H9 (cell line): ENCODE measurements at regions not wholly inside any gene's neighbourhood (a gene's known extent, or its start where the extent isn't known, plus 50 kb on each side); places are given as distances from the start of the nearest gene placed in this dataset.

ENCODE experiments used
- DNase-seq: peaks from one replicate; pipeline ENCODE4 v3.0.0-alpha.2; 2017
- H2AFZ ChIP-seq: one replicate; pipeline ENCODE4 v1.6.1; 2013; ENCODE audit warnings: mild to moderate bottlenecking, low read length, control low read depth, moderate library complexity
- H2AK5ac ChIP-seq: 2 replicates; pipeline ENCODE4 v1.6.1; 2013; ENCODE audit warnings: low read length, control low read depth, mixed read lengths; ENCODE audit not compliant: insufficient read length
- H2BK120ac ChIP-seq: one replicate; pipeline ENCODE4 v1.6.1; 2013; ENCODE audit warnings: low read depth, mild to moderate bottlenecking, low read length, control low read depth, inconsistent platforms; ENCODE audit not compliant: poor library complexity, severe bottlenecking
- H2BK12ac ChIP-seq: 2 replicates; pipeline ENCODE4 v1.6.1; 2013; ENCODE audit warnings: low read length, control low read depth, mixed read lengths, low read depth; ENCODE audit not compliant: insufficient read length
- H2BK15ac ChIP-seq: 2 replicates; pipeline ENCODE4 v1.6.1; 2013; ENCODE audit warnings: low read depth, low read length, control low read depth
- H2BK20ac ChIP-seq: one replicate; pipeline ENCODE4 v1.6.1; 2013; ENCODE audit warnings: low read depth, mild to moderate bottlenecking, low read length, control low read depth, inconsistent platforms; ENCODE audit not compliant: poor library complexity, severe bottlenecking
- H2BK5ac ChIP-seq: 2 replicates; pipeline ENCODE4 v1.6.1; 2013; ENCODE audit warnings: low read length, control low read depth, mixed read lengths; ENCODE audit not compliant: insufficient read length
- H3K14ac ChIP-seq: 2 replicates; pipeline ENCODE4 v1.6.1; 2013; ENCODE audit warnings: low read length, control low read depth; ENCODE audit not compliant: insufficient read depth
- H3K18ac ChIP-seq: 2 replicates; pipeline ENCODE4 v1.6.1; 2013; ENCODE audit warnings: low read depth, mild to moderate bottlenecking, mixed read lengths, low read length, control low read depth; ENCODE audit not compliant: insufficient read length
- H3K23ac ChIP-seq: 2 replicates; pipeline ENCODE4 v1.6.1; 2013; ENCODE audit warnings: low read length, control low read depth, mixed read lengths, low read depth; ENCODE audit not compliant: insufficient read length
- H3K23me2 ChIP-seq: 2 replicates; pipeline ENCODE4 v1.6.1; 2013; ENCODE audit warnings: low read depth, mild to moderate bottlenecking, mixed read lengths, low read length, control low read depth; ENCODE audit not compliant: insufficient read length, poor library complexity, severe bottlenecking
- H3K27ac ChIP-seq: 2 replicates; pipeline ENCODE4 v1.5.1; 2013; ENCODE audit warnings: low read length, control low read depth, mixed read lengths, low read depth; ENCODE audit not compliant: insufficient read length
- H3K27me3 ChIP-seq: 2 replicates; pipeline ENCODE4 v1.6.1; 2013; ENCODE audit warnings: low read length, control low read depth, inconsistent platforms; ENCODE audit not compliant: insufficient read depth
- H3K4ac ChIP-seq: 2 replicates; pipeline ENCODE4 v1.6.1; 2013; ENCODE audit warnings: low read depth, mild to moderate bottlenecking, control low read depth, inconsistent platforms, low read length, moderate library complexity
- H3K4me1 ChIP-seq: 2 replicates; pipeline ENCODE4 v1.6.1; 2013; ENCODE audit warnings: low read length, control low read depth, inconsistent platforms; ENCODE audit not compliant: insufficient read depth
- H3K4me2 ChIP-seq: 2 replicates; pipeline ENCODE4 v1.6.1; 2013; ENCODE audit warnings: low read length, control low read depth, mixed read lengths; ENCODE audit not compliant: insufficient read length, insufficient read depth
- H3K56ac ChIP-seq: 2 replicates; pipeline ENCODE4 v1.6.1; 2013; ENCODE audit warnings: low read depth, mild to moderate bottlenecking, mixed read lengths, low read length, control low read depth; ENCODE audit not compliant: insufficient read length
- H3K79me1 ChIP-seq: 2 replicates; pipeline ENCODE4 v1.6.1; 2013; ENCODE audit warnings: low read depth, mild to moderate bottlenecking, moderate library complexity, low read length, control low read depth, inconsistent platforms; ENCODE audit not compliant: insufficient read depth, poor library complexity, severe bottlenecking
- H3K79me2 ChIP-seq: 2 replicates; pipeline ENCODE4 v1.6.1; 2013; ENCODE audit warnings: low read length, control low read depth, inconsistent platforms; ENCODE audit not compliant: insufficient read depth
- H3K9ac ChIP-seq: 2 replicates; pipeline ENCODE4 v1.6.1; 2013; ENCODE audit warnings: low read length, control low read depth, mixed read lengths; ENCODE audit not compliant: insufficient read length; ENCODE audit errors: extremely low read depth
- H3K9me3 ChIP-seq: one replicate; pipeline ENCODE4 v1.6.1; 2013; ENCODE audit warnings: low read depth, low read length, inconsistent platforms; ENCODE audit not compliant: control insufficient read depth
- H3T11ph ChIP-seq: one replicate; pipeline ENCODE4 v1.6.1; 2013; ENCODE audit warnings: mild to moderate bottlenecking, low read length, control low read depth, inconsistent platforms
- H4K20me1 ChIP-seq: one replicate; pipeline ENCODE4 v1.6.1; 2013; ENCODE audit not compliant: control insufficient read depth, insufficient read length, insufficient read depth
- H4K5ac ChIP-seq: 2 replicates; pipeline ENCODE4 v1.6.1; 2013; ENCODE audit warnings: low read depth, mild to moderate bottlenecking, mixed read lengths, low read length, control low read depth; ENCODE audit not compliant: insufficient read length
- H4K8ac ChIP-seq: replicated peaks from 2 replicates; pipeline ENCODE4 v1.6.1; 2013; ENCODE audit warnings: low read length, control low read depth, mixed read lengths, low read depth; ENCODE audit not compliant: insufficient read length
- H4K91ac ChIP-seq: 2 replicates; pipeline ENCODE4 v1.6.1; 2013; ENCODE audit warnings: low read depth, mild to moderate bottlenecking, moderate library complexity, mixed read lengths, low read length, control low read depth; ENCODE audit not compliant: insufficient read length
- H3K27ac Mint-ChIP-seq, 3 experiments: 2 replicates in 2 of 3; 3 replicates in 1 of 3; pipeline ENCODE4 v1.8.0; 2020 to 2021; ENCODE audit warnings: mixed read lengths in 3 of 3, mild to moderate bottlenecking in 1 of 3, moderate library complexity in 1 of 3
- H3K27me3 Mint-ChIP-seq: 2 replicates; pipeline ENCODE4 v1.8.0; 2021; ENCODE audit warnings: low read depth, mild to moderate bottlenecking, moderate library complexity, mixed read lengths
- H3K36me3 Mint-ChIP-seq, 3 experiments: 2 replicates in 2 of 3; 3 replicates in 1 of 3; pipeline ENCODE4 v1.8.0; 2020 to 2021; ENCODE audit warnings: low read depth in 3 of 3, mixed read lengths in 3 of 3; ENCODE audit not compliant: insufficient read depth in 1 of 3
- H3K4me1 Mint-ChIP-seq, 2 experiments: 2 replicates each; pipeline ENCODE4 v1.8.0; 2020; ENCODE audit warnings: mixed read lengths in 2 of 2
- H3K4me3 Mint-ChIP-seq, 2 experiments: 2 replicates in 1 of 2; 3 replicates in 1 of 2; pipeline ENCODE4 v1.8.0; 2020 to 2021; ENCODE audit warnings: mild to moderate bottlenecking in 2 of 2, mixed read lengths in 2 of 2, moderate library complexity in 1 of 2
- H3K9me3 Mint-ChIP-seq, 2 experiments: 2 replicates in 1 of 2; 3 replicates in 1 of 2; pipeline ENCODE4 v1.8.0; 2020; ENCODE audit warnings: mild to moderate bottlenecking in 2 of 2, mixed read lengths in 2 of 2, moderate library complexity in 1 of 2
- CTCF ChIP-seq: fragments of 200-600 bp; sonication (generic); conservative IDR thresholded peaks from 3 replicates; pipeline ENCODE4 v1.8.0; 2021; ENCODE audit warnings: antibody characterized with exemption, mild to moderate bottlenecking
- WGBS: extraction: QIAGEN DNeasy Blood & Tissue Kit; methylation state at CpG from one replicate; pipeline ENCODE4 v1.1.7; 2013; ENCODE audit warnings: missing lambda C conversion rate, low lambda C conversion rate, mixed read lengths; ENCODE audit not compliant: insufficient read length; ENCODE audit errors: extremely low coverage; 5-methylcytosine and 5-hydroxymethylcytosine counted together

GRCh38 chr3:76653640-76654251, 386.2 kb upstream of the ROBO2 start:
- Histone ChIP-seq H2AK5ac (no peak overlapping the region), H3T11ph (no peak overlapping the region), H2AFZ (no peak overlapping the region), H3K4ac (no peak overlapping the region), H3K79me1 (no peaks in the 10 kb centered on the region), H4K91ac (no peak overlapping the region), H3K18ac (no peak overlapping the region), H3K27ac (no peak overlapping the region), H2BK5ac (no peak overlapping the region), H2BK120ac (no peak overlapping the region), H4K5ac (no peak overlapping the region), H3K9ac (no peak overlapping the region), H3K27me3 (no peaks in the 10 kb centered on the region), H3K23me2 (no peaks in the 10 kb centered on the region), H3K14ac (no peak overlapping the region), H2BK15ac (no peak overlapping the region), H2BK20ac (no peak overlapping the region), H3K4me1 (0 out of 2 replicates have a peak, but pooled peaks cover 2% of the 10 kb centered on the region), H3K23ac (no peak overlapping the region), H3K9me3 (no peaks in the 10 kb centered on the region), H3K79me2 (no peaks in the 10 kb centered on the region), H2BK12ac (no peak overlapping the region), H3K56ac (no peak overlapping the region), H3K4me2 (no peak overlapping the region), H4K8ac (no peak overlapping the region), H4K20me1 (no peaks in the 10 kb centered on the region)
- Mint-ChIP-seq H3K27ac (no peak overlapping the region), H3K4me1 (peaks cover 16 to 25% of the 10 kb centered on the region in 2 experiments), H3K36me3 (no peaks in the 10 kb centered on the region), H3K27me3 (peaks cover 9% of the 10 kb centered on the region), H3K4me3 (no peak overlapping the region), H3K9me3 (no peaks in the 10 kb centered on the region)
- TF ChIP-seq CTCF, result no peak
- no peak for DNase-seq
- WGBS, result no CpG with 5 or more reads among the region's 6 CpGs
